HEK293T (cell line): ENCODE measurements at regions not wholly inside any gene's neighbourhood (a gene's known extent, or its start where the extent isn't known, plus 50 kb on each side); places are given as distances from the start of the nearest gene placed in this dataset.
"Not testable (repeated sequence)": the region's sequence is repeated elsewhere in the genome, so short reads cannot be mapped to it uniquely, and the experiment has no call there.

Source experiments
- ARNT ChIP-seq: fragments of 450-650 bp; IDR thresholded peaks from 2 replicates; pipeline ENCODE4 v1.6.1; 2017; ENCODE audit warnings: mild to moderate bottlenecking
- BHLHE40 ChIP-seq: fragments of 450-650 bp; IDR thresholded peaks from 2 replicates; pipeline ENCODE4 v1.6.1; 2016; ENCODE audit warnings: mild to moderate bottlenecking, moderate library complexity, borderline replicate concordance
- ELF4 ChIP-seq: fragments of 450-650 bp; IDR thresholded peaks from 2 replicates; pipeline ENCODE4 v1.6.1; 2017; ENCODE audit warnings: antibody characterized with exemption
- FOXA1 ChIP-seq: fragments of 450-650 bp; IDR thresholded peaks from 2 replicates; pipeline ENCODE4 v1.6.1; 2016; ENCODE audit warnings: mild to moderate bottlenecking
- FOXK2 ChIP-seq: fragments of 450-650 bp; IDR thresholded peaks from 2 replicates; pipeline ENCODE4 v1.6.1; 2016; ENCODE audit warnings: mild to moderate bottlenecking
- FOXM1 ChIP-seq: fragments of 450-650 bp; IDR thresholded peaks from 2 replicates; pipeline ENCODE4 v1.6.1; 2017; ENCODE audit warnings: mild to moderate bottlenecking, borderline replicate concordance
- HDGF ChIP-seq: fragments of 450-650 bp; IDR thresholded peaks from 2 replicates; pipeline ENCODE4 v1.6.1; 2017; ENCODE audit warnings: antibody characterized with exemption, borderline replicate concordance
- L3MBTL2 ChIP-seq: fragments of 450-650 bp; conservative IDR thresholded peaks from 2 replicates; pipeline ENCODE4 v1.6.1; 2016; ENCODE audit warnings: mild to moderate bottlenecking
- NFRKB ChIP-seq: fragments of 450-650 bp; IDR thresholded peaks from 2 replicates; pipeline ENCODE4 v1.6.1; 2016; ENCODE audit warnings: mild to moderate bottlenecking, moderate library complexity
- PKNOX1 ChIP-seq: fragments of 450-650 bp; IDR thresholded peaks from 2 replicates; pipeline ENCODE4 v1.6.1; 2016
- SP1 ChIP-seq: fragments of 450-650 bp; IDR thresholded peaks from 2 replicates; pipeline ENCODE4 v1.6.1; 2017
- SUZ12 ChIP-seq: fragments of 450-650 bp; IDR thresholded peaks from 2 replicates; pipeline ENCODE4 v1.6.1; 2016; ENCODE audit warnings: mild to moderate bottlenecking
- ZNF384 ChIP-seq: fragments of 450-650 bp; IDR thresholded peaks from 2 replicates; pipeline ENCODE4 v1.6.1; 2016

- not testable (repeated sequence) for TF ChIP-seq FOXM1, SP1, FOXA1, ELF4, SUZ12, ARNT, HDGF, BHLHE40, FOXK2, PKNOX1, ZNF384, NFRKB, L3MBTL2
Measured at GRCh38 chr9:72446241-72446640, 75.2 kb upstream of the TMC1 start.
